Superior temporal gyrus (tissue), 1 donor: ENCODE measurements at regions not wholly inside any gene's neighbourhood (a gene's known extent, or its start where the extent isn't known, plus 50 kb on each side); places are given as distances from the start of the nearest gene placed in this dataset.
"Not testable (repeated sequence)": the region's sequence is repeated elsewhere in the genome, so short reads cannot be mapped to it uniquely, and the experiment has no call there.

Experiments used
- DNase-seq: peaks from one replicate; pipeline ENCODE4 v3.0.0-alpha.2; 2016; ENCODE audit errors: extremely low spot score

GRCh38 chr7:94173436-94173835 is 169.3 kb upstream of the BET1 start:
- DNase-seq, result no peak

GRCh38 chr7:94174375-94174774 is 170.2 kb upstream of the BET1 start:
- no peak for DNase-seq

- DNase-seq, result no peak
These were observed 170.8 kb upstream of the BET1 start for GRCh38 chr7:94174956-94175355.

DNA sequence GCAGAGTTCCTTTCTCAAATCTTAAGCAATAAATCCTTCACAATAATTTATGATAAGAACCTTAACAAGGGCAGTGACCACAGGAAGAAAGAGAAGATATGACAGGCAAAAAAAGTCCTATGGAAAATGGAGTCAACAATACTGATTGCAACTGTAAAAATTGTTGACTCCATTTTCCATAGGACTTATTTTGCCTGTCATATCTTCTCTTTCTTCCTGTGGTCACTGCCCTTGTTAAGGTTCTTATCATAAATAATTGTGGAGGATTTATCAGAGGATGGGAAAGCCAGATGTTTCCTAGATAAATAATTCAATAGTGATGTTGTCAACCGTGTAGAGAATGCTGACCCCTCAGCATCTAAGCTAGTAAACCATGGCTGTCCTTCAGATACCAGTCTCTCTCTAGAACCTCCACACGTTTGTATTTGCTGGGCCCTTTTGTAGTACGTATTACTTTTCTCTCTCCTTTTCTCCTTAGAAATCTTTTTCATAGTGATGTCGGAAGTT is 172.6 kb upstream of the BET1 start:
- no peak for DNase-seq

DNA sequence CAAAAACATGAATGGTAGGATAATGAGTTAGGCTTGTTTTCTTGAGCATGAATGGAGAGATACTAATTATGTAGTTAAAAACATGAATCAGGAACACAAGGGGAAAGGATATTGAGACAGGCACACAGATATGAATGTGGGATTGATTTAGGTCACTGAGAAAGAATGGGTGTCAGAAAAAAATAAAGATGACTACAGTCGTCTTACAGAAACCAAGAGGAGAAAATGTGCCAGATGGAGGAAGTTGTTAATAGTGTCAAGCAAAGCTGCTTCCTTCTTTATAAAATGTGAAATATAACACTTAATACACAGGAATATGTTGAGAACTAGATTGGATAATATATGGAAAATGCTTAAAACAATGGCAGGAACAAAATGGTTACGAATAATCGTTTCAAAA is 173.3 kb upstream of the BET1 start:
- DNase-seq, result no peak

DNA sequence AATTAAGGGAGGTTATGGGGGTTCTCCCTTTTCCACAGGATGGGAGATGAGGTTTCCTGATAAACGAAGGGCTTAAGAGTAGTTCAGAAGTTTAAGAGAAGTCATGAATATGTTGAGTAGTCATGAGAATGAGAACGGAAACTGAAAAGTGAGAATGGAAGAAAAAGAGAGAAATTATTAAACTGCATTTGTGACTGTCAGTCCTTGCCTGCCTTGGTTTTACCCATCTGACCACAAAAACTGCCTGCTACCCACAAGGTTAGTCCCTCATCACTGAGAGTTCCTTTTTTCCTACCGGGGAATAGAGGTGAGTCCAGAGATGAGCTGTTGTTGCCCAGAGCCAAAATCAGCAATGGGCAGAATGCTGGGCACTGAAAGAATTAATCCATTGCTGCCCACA is 174.1 kb upstream of the BET1 start:
- no peak for DNase-seq

DNA sequence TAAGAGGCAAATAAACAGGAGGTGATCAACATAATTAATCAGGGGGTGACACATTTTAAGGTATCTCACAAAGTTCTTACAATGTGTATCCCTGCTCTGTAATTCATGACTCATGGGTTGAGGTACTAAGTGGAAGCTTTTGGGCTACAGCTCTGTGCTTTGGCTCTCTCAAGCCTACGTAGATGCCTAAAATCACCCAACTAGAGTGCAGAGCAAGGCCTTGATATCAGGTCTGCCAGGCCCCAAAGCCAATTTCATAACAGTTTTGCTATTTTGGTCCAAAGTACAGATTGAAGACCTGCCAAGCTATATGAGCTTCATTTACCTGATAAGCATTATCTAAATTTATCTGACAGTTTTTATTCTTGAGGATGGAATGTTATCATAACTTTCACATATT is 175.3 kb upstream of the BET1 start:
- DNase-seq, result no peak

GRCh38 chr7:94182066-94182465 is 177.9 kb upstream of the BET1 start:
- DNase-seq, result no peak

DNA sequence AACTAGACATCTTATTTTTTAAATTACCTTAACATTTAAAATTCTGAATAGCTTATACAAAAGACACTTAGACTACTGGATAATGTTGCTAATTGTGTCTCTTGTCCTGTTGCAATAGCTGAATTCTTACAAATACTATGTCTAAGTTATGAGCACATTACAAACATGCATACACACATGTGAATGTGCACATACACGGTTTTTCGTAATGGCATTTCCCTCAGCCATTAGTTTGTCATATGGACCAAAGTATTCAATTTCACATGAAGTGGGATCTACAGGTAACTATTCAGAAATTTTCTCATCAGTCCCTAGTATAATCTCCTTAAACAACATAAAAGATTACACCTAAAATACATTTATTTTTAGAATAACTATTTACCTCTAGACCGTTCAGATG is 178.6 kb upstream of the BET1 start:
- no peak for DNase-seq

- no peak for DNase-seq
These were observed 179.2 kb upstream of the BET1 start for GRCh38 chr7:94183289-94183749.

- DNase-seq, result no peak
These were observed 179.7 kb upstream of the BET1 start for GRCh38 chr7:94183891-94184290.

DNA sequence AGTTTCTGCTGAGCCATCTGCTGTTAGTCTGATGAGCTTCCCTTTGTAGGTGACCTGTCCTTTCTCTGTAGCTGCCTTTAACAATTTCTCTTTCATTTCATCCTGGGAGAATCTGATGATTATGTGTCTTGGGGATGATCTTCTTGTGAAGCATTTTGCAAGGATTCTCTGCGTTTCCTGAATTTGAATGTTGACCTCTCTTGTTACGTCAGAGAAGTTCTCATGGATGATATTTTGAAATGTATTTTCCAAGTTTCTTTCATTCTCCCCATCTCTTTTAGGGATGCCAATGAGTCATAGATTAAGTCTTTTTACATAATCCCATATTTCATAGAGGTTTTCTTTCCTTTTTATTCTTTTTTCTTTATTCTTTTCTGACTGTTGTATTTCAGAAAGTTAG is 184.2 kb upstream of the BET1 start:
- no peak for DNase-seq

DNA sequence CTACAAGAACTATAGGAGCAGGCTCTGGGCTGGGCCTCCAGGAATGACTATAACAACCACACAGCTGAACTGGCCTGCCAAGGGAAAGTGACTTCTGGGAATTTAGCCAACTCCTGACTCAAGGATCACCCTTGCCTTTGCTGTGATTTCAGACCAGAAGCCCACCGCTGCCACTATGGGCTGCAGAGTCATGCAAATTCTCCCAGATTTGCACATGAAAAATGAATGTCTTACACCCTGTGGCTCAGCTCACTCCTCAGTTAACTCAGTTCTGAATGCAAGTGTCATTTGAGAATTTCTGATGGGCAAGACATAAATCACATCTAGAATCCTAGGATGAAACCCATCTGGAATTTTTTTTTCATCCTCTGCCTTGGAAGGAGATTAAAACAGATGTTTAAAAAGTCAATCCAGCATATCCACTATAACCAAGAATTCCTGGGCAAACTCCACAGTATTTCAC is 186.5 kb upstream of the BET1 start:
- no peak for DNase-seq

DNA sequence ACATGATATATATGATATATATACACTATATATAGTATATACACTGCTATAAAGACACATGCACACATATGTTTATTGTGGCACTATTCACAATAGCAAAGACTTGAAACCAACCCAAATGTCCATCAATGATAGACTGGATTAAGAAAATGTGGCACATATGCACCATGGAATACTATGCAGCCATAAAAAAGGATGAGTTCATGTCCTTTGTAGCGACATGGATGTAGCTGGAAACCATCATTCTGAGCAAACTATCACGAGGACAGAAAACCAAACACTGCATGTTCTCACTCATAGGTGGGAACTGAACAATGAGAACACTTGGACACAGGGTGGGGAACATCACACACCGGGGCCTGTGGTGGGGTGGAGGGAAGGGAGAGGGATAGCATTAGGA is 190.3 kb upstream of the BET1 start:
- DNase-seq, result not testable (repeated sequence)

DNA sequence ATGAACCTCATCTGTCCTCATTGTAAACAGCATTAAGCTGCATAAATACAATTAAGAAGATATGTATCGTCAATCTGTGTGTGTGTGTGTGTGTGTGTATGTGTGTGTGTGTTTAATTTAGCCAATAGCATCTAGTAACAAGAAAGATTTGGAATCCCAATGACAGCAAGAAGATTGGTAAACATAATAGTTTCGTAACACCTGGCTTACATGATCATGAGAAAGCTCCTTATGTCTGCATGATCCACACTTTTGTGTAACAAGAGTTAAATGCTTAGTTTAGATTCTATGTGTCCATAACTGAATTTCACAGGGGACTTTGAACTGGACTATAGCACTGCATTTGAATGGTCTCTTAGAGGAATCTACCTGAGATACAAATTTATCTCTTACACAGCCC is 191.0 kb upstream of the BET1 start:
- DNase-seq, result no peak

DNA sequence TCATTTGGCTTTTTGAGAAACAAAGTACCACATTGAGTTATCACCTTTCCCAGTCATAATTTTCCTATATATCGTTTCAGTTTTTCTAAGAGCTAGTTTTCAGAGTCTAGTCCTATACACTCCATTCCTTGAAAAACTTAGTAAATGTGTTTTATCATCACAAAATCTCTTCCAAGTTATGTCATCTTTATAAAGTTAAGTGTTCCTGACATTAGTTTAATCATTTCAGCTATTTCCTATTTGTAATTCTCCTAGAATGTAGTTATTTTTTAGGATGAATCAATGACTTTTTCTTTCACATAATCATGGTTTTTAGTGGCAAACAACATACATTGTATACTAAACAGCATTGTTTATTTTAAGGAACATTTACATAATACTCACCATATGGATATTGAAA is 191.7 kb upstream of the BET1 start:
- DNase-seq, result no peak

- no peak for DNase-seq
These were observed 189.2 kb upstream of the COL1A2 start for GRCh38 chr7:94205529-94205928.

DNA sequence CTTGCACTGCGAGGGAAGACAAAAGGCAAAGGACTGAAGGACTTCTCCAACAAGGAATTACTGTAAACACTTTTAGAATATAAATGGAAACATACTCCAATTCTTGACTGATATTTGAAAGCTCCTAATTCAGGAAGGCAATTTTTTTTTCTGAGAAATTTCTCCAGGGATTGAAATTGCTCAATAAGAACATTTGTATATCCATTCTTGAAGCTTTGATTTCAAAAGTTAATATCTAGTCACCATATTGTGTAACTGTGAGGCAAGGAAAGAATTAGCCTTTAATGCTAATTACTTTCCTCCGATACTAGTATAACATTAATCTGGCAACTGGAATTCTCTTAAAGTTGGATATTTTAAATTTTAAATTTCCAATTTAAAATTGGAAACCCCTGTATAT is 188.4 kb upstream of the COL1A2 start:
- no peak for DNase-seq

DNA sequence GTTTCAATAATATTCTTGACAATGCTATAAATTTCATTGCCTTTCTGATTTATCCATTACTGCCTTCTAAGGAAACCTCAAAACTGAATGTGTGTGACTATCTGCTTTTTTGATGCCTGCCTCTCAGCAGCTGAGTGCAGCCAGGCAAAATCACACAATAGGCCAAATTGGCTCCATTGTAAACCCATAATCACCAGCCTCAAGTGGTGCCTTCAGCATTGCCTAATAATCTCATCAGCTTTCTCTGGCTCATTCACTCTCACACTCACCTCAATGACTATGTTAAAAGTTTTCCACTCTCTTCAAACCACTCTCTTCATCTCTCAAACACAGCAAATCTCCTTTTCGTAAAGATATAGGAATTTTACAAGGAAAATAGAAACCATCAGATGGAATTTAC is 182.5 kb upstream of the COL1A2 start:
- DNase-seq, result no peak

GRCh38 chr7:94216944-94217461 is 177.7 kb upstream of the COL1A2 start:
- DNase-seq, result no peak

DNA sequence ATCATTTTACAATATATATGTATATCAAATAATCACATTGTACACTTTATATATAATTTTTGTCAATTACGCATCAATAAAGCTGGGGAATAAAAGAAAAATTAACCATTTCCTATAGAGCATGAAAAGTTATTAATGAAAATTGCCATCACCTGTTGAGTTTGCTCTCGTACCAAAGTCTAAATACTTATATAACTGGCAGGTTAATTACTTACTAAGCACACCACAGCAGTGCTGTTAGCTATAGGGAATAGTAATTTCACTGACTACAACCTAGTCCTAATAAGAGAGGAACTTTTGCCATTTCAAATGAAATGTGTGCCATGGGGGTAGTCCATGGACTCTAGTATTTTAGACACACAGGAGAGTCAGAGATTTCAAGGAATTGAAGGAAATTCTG is 176.9 kb upstream of the COL1A2 start:
- DNase-seq, result no peak

DNA sequence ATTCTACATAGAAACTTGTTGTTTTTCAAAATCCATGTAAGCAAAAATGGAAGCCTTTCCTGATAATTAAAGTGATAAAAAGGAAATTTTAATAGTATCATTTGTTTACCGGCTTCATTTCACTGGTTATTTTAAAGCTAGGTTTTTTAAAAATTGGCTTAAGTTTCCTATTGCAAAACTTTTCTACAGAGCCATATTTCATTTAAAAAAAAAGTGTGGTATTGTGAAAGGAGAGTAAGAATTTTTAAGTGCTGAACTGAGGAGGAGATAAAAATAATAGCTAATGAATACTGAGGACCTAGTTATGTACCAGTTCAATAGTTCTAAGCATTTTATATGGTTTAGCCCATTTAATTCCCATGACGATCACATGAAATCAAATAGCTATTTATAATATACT is 172.2 kb upstream of the COL1A2 start:
- DNase-seq, result no peak

DNA sequence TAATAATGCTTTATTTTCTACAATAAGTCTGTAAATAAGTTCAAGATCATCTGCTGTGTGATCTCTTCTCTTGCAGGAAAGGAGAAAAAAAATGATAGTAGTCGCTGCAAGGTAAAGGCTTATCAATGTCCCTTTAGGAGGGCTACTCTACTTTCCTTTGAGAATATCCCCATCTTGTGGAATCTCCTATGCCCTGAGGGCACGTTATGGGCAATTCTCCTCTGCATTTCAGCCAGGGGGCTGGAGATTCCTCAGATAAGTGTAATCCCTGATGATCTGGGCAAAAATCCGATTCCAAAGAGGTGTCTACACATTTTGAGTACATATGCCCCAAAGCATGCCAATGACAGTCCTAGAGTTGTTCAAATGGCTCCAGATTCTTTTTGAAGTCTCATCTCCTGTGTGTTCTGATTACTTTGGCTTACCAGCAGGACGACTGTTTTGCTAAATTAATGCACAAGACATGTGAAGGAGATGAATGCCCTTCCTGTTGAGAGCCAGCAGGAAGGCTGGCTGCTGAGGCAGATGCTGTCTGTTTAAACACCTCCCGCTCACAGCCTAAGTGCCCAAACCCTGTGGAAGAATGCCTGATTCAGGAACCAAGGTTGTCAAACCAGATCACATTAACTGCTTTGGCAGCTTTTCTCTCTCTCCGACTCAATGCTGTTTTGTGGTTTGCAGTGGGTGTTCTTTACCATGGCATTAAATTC is 171.2 kb upstream of the COL1A2 start:
- no peak for DNase-seq

GRCh38 chr7:94228223-94228622 is 166.5 kb upstream of the COL1A2 start:
- DNase-seq, result no peak
